Smooth muscle cell (in vitro differentiated cells): ENCODE measurements at regions not wholly inside any gene's neighbourhood (a gene's known extent, or its start where the extent isn't known, plus 50 kb on each side); places are given as distances from the start of the nearest gene placed in this dataset.
A peak's percentile ranks its signal among the peaks of the same experiment; 100 is the strongest.

Experiments
- DNase-seq: peaks from one replicate; lab custom pipeline; 2025; ENCODE audit not compliant: unreplicated experiment; lab: John Stamatoyannopoulos, UW
- H2AFZ ChIP-seq: fragments of 200-600 bp; sonication (generic); 2 replicates; pipeline ENCODE4 v1.6.0; 2016; ENCODE audit warnings: antibody characterized with exemption, low read depth, mild to moderate bottlenecking
- H3F3A ChIP-seq: fragments of 200-600 bp; sonication (generic); 2 replicates; pipeline ENCODE4 v1.6.0; 2017; ENCODE audit warnings: antibody characterized with exemption, low read depth
- H3K27ac ChIP-seq: fragments of 200-600 bp; sonication (generic); 2 replicates; pipeline ENCODE4 v1.5.1; 2016; ENCODE audit warnings: low read depth, mild to moderate bottlenecking
- H3K27me3 ChIP-seq: fragments of 200-600 bp; sonication (generic); 2 replicates; pipeline ENCODE4 v1.6.1; 2016; ENCODE audit warnings: low read depth, mild to moderate bottlenecking
- H3K36me3 ChIP-seq: fragments of 200-600 bp; sonication (generic); 2 replicates; pipeline ENCODE4 v1.5.1; 2016; ENCODE audit warnings: low read depth
- H3K4me1 ChIP-seq: fragments of 200-600 bp; sonication (generic); 2 replicates; pipeline ENCODE4 v1.5.1; 2016; ENCODE audit warnings: low read depth
- H3K4me2 ChIP-seq: fragments of 200-600 bp; sonication (generic); 2 replicates; pipeline ENCODE4 v1.6.0; 2016; ENCODE audit warnings: mild to moderate bottlenecking
- H3K4me3 ChIP-seq: fragments of 200-600 bp; sonication (generic); 2 replicates; pipeline ENCODE4 v1.5.1; 2016; ENCODE audit warnings: mild to moderate bottlenecking
- H3K79me2 ChIP-seq: fragments of 200-600 bp; sonication (generic); 2 replicates; pipeline ENCODE4 v1.6.0; 2016; ENCODE audit warnings: low read depth, mild to moderate bottlenecking
- H3K9ac ChIP-seq: fragments of 200-600 bp; sonication (generic); 2 replicates; pipeline ENCODE4 v1.6.0; 2016; ENCODE audit warnings: low read depth
- H3K9me3 ChIP-seq: fragments of 200-600 bp; sonication (generic); replicated peaks from 2 replicates; pipeline ENCODE4 v1.5.1; 2016; ENCODE audit warnings: low read depth
- H4K20me1 ChIP-seq: fragments of 200-600 bp; sonication (generic); 2 replicates; pipeline ENCODE4 v1.6.0; 2016; ENCODE audit warnings: low read depth
- WGBS: methylation state at CpG from one replicate; pipeline ENCODE4 v1.1.7; 2016; ENCODE audit warnings: low lambda C conversion rate; 5-methylcytosine and 5-hydroxymethylcytosine counted together
- TF ChIP-seq, protein P1 (sequence below): fragments of 200-600 bp; sonication (generic); IDR thresholded peaks from 2 replicates; pipeline ENCODE4 v1.5.1; 2017; ENCODE audit warnings: borderline replicate concordance, mild to moderate bottlenecking, antibody characterized with exemption; ENCODE audit not compliant: insufficient read depth, poor library complexity, severe bottlenecking

DNA sequence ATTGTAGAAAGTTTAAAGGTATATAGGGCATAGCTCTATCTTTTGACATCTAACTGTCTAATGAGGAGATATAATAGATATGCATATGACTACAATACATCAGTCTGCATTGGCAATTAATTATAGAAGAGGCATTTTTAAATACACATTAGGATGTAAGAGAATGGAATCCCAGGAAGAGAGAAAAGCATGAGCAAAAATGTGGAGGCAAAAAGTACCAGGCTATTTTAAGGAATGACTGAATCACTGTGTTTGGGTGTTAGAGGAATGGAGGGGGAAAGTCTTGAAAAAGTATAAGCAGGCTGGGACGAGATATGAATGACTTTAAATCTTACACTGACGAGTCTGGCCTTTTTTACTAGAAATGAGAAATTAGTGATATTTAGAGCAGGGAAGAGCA is 138.4 kb upstream of the ZNF462 start:
- no peak for DNase-seq
- H3K27ac ChIP-seq = peak overlapping the region; percentile 42
- no peaks in the 10 kb centered on the region for H3K27me3 ChIP-seq
- no peak overlapping the region for H3K9ac ChIP-seq
- H3F3A ChIP-seq = no peaks in the 10 kb centered on the region
- no peak overlapping the region for H3K4me3 ChIP-seq
- no peaks in the 10 kb centered on the region for H3K4me1 ChIP-seq
- H3K9me3 ChIP-seq = no peaks in the 10 kb centered on the region
- no peaks in the 10 kb centered on the region for H3K79me2 ChIP-seq
- H2AFZ ChIP-seq = no peak overlapping the region
- peak overlapping the region; percentile 49 for H3K4me2 ChIP-seq
- H3K36me3 ChIP-seq = no peaks in the 10 kb centered on the region
- TF ChIP-seq, protein P1, sequence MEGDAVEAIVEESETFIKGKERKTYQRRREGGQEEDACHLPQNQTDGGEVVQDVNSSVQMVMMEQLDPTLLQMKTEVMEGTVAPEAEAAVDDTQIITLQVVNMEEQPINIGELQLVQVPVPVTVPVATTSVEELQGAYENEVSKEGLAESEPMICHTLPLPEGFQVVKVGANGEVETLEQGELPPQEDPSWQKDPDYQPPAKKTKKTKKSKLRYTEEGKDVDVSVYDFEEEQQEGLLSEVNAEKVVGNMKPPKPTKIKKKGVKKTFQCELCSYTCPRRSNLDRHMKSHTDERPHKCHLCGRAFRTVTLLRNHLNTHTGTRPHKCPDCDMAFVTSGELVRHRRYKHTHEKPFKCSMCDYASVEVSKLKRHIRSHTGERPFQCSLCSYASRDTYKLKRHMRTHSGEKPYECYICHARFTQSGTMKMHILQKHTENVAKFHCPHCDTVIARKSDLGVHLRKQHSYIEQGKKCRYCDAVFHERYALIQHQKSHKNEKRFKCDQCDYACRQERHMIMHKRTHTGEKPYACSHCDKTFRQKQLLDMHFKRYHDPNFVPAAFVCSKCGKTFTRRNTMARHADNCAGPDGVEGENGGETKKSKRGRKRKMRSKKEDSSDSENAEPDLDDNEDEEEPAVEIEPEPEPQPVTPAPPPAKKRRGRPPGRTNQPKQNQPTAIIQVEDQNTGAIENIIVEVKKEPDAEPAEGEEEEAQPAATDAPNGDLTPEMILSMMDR = no peak
- no peaks in the 10 kb centered on the region for H4K20me1 ChIP-seq
- WGBS = 27% methylated on average over 2 of the region's 2 CpGs

DNA sequence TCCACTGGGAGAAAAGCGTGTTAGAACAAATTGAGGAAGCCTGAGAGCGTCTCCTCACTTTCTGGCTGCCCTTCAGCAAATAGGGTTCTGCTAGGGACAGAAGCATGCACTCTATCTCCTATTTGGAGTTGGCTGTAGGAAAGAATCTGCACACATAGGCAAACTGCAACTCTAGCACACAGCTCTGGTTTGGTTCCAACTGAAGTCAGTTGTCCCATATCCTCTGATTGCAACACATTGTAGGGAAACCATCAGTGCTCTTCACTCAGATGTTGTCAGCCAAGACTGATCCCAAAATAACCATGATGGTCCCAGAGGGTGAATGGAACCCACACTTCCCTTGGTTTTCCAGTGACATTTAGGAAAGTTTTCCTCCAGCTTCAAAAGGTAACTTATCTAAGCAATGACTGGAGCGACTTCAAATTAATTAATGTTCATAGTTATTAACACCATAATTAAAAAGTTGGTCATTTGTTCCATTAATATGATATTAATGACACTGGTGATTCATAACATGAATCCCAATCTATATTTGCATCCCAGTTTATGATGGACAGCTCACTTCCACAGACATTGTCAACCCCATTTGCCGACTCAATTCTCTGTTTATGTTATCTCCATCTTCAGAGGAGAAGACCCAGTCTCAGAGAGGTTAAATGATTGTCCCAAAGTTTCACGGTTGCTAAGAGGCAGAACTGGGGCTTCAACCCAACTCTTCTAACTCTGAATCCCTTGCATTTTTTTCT is 136.7 kb upstream of the ZNF462 start:
- no peaks in the 10 kb centered on the region for H3K4me1 ChIP-seq
- no peaks in the 10 kb centered on the region for H4K20me1 ChIP-seq
- no peaks in the 10 kb centered on the region for H3F3A ChIP-seq
- DNase-seq = no peak
- no peak overlapping the region for H3K9ac ChIP-seq
- H3K27me3 ChIP-seq = no peaks in the 10 kb centered on the region
- TF ChIP-seq, protein P1 = no peak
- H3K27ac ChIP-seq = no peak overlapping the region
- H3K4me2 ChIP-seq = no peak overlapping the region
- H3K9me3 ChIP-seq = no peaks in the 10 kb centered on the region
- no peak overlapping the region for H2AFZ ChIP-seq
- H3K36me3 ChIP-seq = no peaks in the 10 kb centered on the region
- no peak overlapping the region for H3K4me3 ChIP-seq
- H3K79me2 ChIP-seq = no peaks in the 10 kb centered on the region
- 87% methylated on average over 5 of the region's 5 CpGs for WGBS

GRCh38 chr9:106727969-106728368 is 135.0 kb upstream of the ZNF462 start:
- Histone ChIP-seq H3K36me3 (no peaks in the 10 kb centered on the region), H4K20me1 (no peaks in the 10 kb centered on the region), H3K79me2 (no peaks in the 10 kb centered on the region), H3F3A (no peaks in the 10 kb centered on the region), H3K9ac (no peak overlapping the region), H3K4me2 (no peak overlapping the region), H3K27me3 (no peaks in the 10 kb centered on the region), H3K9me3 (no peaks in the 10 kb centered on the region), H3K4me1 (no peaks in the 10 kb centered on the region), H3K4me3 (no peak overlapping the region), H3K27ac (no peak overlapping the region), H2AFZ (no peak overlapping the region)
- WGBS = 77% methylated on average over 3 of the region's 3 CpGs
- TF ChIP-seq, protein P1 = no peak
- DNase-seq = no peak

GRCh38 chr9:106728860-106729259 is 134.1 kb upstream of the ZNF462 start:
- no peaks in the 10 kb centered on the region for H3K4me1 ChIP-seq
- no peaks in the 10 kb centered on the region for H4K20me1 ChIP-seq
- 93% methylated on average over 7 of the region's 7 CpGs for WGBS
- H3K27me3 ChIP-seq = no peaks in the 10 kb centered on the region
- H3K36me3 ChIP-seq = no peaks in the 10 kb centered on the region
- DNase-seq = no peak
- H3K9ac ChIP-seq = no peak overlapping the region
- H3F3A ChIP-seq = no peaks in the 10 kb centered on the region
- H3K79me2 ChIP-seq = no peaks in the 10 kb centered on the region
- H3K9me3 ChIP-seq = no peaks in the 10 kb centered on the region
- TF ChIP-seq, protein P1 = no peak
- H3K4me3 ChIP-seq = no peak overlapping the region
- H3K27ac ChIP-seq = no peak overlapping the region
- no peak overlapping the region for H3K4me2 ChIP-seq
- no peak overlapping the region for H2AFZ ChIP-seq
